GM12872 (cell line): ENCODE measurements at regions not wholly inside any gene's neighbourhood (a gene's known extent, or its start where the extent isn't known, plus 50 kb on each side); places are given as distances from the start of the nearest gene placed in this dataset.

Experiments used
- TF ChIP-seq, protein P1 (sequence below): IDR thresholded peaks from 3 replicates; pipeline ENCODE4 v1.5.1; 2011; ENCODE audit warnings: low read depth, mild to moderate bottlenecking, low read length, moderate library complexity; ENCODE audit not compliant: insufficient read depth

DNA sequence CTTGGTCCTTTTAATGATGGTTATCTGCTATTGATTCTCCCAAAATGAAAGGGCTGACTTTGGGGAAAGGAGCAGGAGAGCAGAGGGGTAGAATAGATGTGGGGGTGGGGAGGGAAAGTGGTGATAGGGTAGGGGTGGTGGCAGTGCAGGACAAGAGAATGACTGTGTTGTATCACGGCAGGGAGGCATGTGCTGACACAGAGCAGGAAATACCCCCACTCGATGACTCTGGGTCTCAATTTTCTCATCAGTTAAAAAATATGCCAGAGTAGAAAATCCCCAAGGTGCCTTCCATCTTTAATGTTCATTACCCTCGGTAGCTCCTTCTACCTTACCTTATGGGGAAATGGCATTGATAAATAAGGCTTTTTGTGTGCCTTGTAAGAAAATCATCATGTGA is 79.0 kb upstream of the ATXN1 start:
- TF ChIP-seq, protein P1, sequence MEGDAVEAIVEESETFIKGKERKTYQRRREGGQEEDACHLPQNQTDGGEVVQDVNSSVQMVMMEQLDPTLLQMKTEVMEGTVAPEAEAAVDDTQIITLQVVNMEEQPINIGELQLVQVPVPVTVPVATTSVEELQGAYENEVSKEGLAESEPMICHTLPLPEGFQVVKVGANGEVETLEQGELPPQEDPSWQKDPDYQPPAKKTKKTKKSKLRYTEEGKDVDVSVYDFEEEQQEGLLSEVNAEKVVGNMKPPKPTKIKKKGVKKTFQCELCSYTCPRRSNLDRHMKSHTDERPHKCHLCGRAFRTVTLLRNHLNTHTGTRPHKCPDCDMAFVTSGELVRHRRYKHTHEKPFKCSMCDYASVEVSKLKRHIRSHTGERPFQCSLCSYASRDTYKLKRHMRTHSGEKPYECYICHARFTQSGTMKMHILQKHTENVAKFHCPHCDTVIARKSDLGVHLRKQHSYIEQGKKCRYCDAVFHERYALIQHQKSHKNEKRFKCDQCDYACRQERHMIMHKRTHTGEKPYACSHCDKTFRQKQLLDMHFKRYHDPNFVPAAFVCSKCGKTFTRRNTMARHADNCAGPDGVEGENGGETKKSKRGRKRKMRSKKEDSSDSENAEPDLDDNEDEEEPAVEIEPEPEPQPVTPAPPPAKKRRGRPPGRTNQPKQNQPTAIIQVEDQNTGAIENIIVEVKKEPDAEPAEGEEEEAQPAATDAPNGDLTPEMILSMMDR, result no peak

DNA sequence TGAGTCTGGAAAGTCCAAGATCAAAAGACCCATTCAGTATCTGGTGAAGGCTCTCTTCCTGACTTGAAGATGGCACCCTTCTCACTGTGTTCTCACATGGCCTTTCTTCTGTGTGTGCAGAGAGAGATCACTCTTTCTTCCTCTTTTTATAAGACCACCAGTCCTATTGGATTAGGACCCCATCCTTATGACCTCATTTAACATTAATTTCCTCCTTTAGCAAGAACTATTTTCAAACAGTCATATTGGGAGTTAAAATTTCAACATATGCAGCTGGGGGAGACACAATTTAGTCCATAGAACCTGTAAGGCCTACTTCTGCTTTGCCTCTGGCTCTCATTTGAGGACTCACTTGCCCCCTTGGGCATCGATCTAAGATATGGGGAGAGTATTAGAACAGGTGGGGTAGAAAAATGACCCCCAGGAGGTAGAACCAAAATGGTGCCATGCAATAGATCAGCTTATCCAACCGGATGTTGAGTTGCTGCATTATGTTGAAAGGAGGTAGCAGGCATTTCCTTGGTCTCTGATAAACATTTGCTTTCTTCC is 78.4 kb upstream of the ATXN1 start:
- TF ChIP-seq, protein P1, result no peak

DNA sequence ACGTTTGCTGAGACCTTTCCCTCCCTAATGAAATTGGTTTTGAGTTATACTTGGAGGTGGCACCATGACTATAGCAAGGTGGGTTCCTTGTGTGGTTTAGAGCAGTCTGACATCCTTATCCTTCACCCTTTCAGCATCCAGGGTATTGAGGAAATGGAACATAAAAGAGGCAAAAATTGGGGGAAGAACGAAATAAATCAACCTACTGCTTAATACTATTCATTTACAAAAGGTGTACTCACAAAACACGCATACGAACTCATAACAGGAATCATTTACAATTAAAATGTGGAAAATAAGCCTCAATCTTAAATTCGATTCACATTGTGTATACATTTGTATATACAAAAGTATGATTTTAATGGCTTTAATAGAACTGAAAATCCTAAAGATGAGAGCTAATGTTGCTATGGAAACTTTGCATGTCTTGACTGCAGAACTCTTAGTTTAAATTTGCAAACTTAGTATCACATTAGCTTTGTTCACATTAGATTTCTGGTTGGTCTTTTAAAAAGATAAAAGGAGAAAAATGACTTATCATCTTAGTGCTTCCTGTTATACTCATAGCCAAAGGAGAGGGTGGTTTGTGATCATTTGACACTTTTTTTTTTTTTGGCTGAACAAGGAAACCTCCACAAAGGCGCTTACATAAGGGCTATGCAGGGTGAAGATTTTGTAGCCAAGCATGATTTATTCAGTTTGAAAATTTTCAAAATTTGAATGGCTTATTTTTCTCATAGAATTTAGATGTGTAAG is 76.1 kb upstream of the ATXN1 start:
- TF ChIP-seq, protein P1, result no peak

DNA sequence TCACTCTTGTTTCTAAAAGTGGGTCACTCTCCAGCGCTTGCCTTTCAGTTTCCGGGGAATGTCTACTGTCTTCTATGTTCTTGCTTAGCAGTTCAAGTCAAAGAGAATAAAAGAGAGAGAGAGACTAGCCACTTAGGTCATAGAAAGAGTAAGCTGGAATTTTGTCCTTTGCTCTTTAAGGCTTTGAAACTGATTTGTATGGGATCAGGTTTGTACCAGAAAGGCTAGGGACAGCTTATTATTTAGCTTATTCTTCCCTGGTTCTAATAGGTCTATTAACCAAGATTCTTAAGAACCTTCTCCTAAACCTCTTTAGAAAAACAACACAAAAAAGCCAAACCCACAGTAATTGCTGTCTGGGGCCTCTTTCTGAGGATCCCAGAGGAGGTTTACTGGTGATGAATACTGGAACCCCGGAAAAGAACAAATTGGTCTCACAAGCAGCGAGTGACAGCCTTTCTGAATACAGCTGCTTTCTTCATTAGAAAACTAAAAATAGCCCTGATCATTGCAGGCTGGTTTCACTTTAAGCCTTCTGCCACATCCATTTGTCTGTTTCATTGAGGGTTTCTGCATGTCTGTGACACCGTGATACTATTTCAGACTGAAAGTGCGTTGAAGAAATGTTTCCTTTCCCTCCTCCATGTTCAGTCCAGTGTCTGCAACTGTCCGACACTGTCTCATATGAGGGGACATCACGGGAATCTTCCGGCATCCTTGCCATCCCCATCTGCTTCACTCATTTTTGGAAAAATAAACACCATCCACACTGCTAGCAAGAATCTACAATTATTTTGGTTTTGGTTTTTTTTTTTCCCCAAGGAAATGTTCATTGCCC is 75.1 kb upstream of the ATXN1 start:
- TF ChIP-seq, protein P1, result no peak

DNA sequence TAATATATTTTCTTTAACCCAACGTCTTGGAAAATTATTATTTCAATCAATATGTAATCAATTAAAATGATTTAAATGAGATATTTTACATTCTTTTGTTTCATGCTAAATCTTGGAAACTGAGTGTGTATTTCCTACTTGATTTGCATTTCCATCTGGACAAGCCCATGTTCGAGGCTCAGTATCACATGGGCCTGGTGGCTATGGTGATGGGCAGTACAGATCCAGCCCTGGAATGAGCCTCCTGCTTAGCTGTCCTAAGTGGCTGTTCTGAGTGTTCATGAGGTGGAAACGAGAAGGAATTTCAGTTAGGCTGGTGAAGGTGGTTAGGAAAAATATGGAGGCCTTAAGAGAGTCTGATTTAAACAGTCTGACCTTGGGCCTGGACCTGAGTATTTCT is 73.0 kb upstream of the ATXN1 start:
- TF ChIP-seq, protein P1, result no peak

DNA sequence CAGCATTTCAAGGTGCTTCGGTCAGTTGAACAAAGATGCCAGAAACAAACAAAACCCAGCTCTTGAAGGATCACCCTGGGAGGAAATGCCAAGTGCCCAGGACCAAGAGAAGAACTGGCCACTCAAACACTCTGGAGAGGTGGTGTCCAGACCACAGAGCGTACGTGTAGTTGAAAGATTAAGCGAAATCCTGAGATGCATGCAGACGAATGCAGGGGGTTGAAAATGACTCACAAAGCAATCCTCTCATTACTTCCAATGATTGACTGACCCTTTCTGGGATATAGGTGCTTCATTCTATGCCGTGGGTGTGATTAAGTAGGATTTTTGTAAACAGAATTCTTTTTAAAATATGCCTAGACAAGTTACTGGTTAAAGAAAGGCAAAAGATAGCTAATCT is 71.5 kb upstream of the ATXN1 start:
- TF ChIP-seq, protein P1, result no peak

DNA sequence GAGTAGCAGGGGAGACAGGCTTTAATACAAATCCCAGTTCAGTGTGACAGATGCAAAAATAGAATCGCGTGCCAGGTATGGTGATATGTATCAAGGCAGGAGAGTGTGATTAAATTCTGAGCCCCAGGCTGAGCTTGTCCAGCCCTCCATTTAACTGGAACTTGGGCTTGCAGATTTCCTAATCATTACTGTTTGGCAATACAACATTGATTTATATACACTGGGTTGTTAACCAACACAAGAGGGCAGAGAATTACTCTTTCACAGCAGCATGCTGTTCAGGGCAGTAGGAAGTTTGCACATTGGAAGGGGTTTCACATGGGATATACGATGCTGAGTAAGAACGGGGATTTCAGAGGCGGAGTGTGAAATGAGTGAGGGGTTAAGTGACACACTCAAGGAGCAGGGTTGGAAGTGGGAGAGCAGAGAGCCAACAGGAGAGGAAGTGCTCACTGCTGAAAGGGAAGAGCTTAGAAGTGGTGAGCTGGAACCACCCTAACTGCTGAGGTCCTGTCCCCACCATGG is 70.8 kb upstream of the ATXN1 start:
- TF ChIP-seq, protein P1, result no peak
